A673 (cell line): ENCODE measurements at regions not wholly inside any gene's neighbourhood (a gene's known extent, or its start where the extent isn't known, plus 50 kb on each side); places are given as distances from the start of the nearest gene placed in this dataset.

ENCODE experiments used
- CTCF ChIP-seq: fragments of 300-800, 200-600 bp; sonication (generic); conservative IDR thresholded peaks from 2 replicates; pipeline ENCODE4 v1.5.1; 2017; ENCODE audit warnings: low read depth, mild to moderate bottlenecking, antibody characterized with exemption, low read length, moderate library complexity, mixed read lengths
- EZH2 ChIP-seq: fragments of 200-600 bp; sonication (generic); IDR thresholded peaks from 2 replicates; pipeline ENCODE4 v1.6.1; 2017; ENCODE audit warnings: borderline replicate concordance, low read depth, mild to moderate bottlenecking, mixed read lengths, antibody characterized with exemption, low read length; ENCODE audit not compliant: poor library complexity, severe bottlenecking

- TF ChIP-seq CTCF = no peak
- TF ChIP-seq EZH2 = no peak
These were observed 428.6 kb downstream of the DMAC1 start for GRCh38 chr9:7370988-7371387.
